SK-N-DZ (cell line): ENCODE measurements at regions not wholly inside any gene's neighbourhood (a gene's known extent, or its start where the extent isn't known, plus 50 kb on each side); places are given as distances from the start of the nearest gene placed in this dataset.
"Not testable (repeated sequence)": the region's sequence is repeated elsewhere in the genome, so short reads cannot be mapped to it uniquely, and the experiment has no call there.

ENCODE experiments used
- DNase-seq: peaks from one replicate; pipeline ENCODE4 v3.0.0-alpha.2; 2015; ENCODE audit warnings: low spot score

DNA sequence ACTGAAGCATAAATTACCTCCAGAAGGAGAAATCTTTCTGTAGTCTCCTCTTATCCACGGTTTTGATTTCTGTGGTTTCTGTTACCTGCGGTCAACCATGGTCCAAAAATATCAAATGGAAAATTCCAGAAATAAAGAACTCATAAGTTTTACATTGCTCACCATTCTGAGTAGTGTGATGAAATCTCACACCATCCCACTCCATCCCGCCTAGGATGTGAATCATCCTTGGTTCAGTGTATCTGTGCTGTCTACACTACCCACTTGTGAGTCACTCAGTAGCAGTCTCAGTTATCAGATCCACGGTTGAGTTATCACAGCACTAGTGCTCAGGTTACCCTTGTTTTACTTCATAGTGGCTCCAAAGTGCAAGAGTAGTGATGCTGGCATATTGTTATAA lies 371.2 kb downstream of the NFIB start:
- no peak for DNase-seq

DNA sequence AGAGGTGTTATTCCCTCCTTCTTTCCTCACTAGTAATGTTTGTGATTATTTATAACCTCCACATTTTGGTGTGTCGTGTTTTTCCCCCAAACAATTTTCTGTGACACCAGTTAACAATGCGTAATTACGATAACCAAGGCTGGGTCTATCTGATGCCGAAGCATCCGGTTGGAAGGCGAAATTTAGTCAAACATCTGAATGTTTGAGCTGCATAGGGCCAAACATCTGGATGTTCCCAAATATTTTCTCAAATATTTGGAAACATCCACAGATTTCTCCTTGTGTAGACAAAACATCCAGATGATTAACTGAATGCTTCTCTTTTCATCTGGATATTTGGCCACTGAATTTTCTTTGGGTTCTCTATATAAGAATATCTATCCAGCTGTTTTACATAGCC lies 371.7 kb downstream of the NFIB start:
- no peak for DNase-seq

GRCh38 chr9:13941714-13942113 lies 372.2 kb downstream of the NFIB start:
- no peak for DNase-seq

- no peak for DNase-seq
These were observed 374.0 kb downstream of the NFIB start for GRCh38 chr9:13939701-13940490.

GRCh38 chr9:13939134-13939533 lies 374.8 kb downstream of the NFIB start:
- no peak for DNase-seq

DNA sequence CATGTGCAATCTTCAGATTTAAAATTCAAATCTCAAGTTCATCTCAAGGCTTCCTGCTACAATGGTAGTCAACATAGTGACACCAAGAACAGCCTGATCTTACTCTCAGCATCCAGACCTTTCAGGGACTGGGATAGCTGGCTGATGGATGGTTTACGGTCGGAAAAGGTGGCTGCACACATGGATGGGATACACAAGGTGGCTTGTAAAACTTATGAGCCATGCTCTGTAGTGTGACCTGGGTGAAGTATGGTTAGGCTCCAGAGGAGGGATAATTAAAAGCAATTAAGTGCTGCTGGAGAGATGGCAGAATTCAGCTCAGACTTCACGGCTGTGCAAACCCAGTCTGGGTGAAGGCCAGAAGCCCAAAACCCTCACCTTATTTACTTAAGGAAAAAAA lies 379.5 kb downstream of the NFIB start:
- no peak for DNase-seq

DNA sequence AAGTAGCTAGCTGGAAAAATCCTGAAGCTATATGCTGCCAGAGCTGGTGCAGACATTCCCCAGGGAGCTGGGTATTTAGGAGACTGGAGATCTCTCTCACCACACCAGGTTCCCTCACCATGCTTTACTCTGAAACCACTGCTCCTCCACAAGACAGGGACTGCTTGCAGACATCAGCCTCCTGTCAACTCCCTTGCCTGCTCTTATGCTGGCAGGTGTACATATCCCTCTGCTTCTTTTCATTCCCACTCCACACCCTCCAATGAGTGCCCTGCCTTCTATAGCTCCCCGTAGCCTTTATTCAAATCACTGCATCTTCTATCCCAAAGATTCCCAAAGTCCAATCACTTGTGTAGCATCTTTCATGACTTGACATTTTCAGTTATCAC lies 380.7 kb downstream of the NFIB start:
- DNase-seq: no peak

GRCh38 chr9:13932528-13933267 lies 381.2 kb downstream of the NFIB start:
- DNase-seq: no peak

GRCh38 chr9:13929013-13929412 lies 384.9 kb downstream of the NFIB start:
- no peak for DNase-seq

DNA sequence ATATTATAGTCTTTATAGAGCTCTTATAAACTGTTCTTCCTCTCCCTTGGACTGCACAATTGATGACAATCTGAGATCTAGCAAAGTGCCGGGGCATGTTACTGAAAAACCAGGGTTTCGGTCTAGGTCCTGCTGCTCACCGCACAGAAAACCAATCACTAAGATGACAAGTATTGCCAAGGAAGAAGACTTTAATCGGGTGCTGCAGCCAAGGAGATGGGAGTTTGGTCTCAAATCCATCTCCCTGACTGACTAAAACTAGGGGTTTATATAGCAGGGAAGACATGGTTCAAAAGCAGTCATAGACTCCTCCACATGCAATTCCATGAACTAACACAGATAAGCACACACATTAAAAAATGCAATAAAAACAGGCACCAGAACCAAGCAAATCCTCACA lies 390.6 kb downstream of the NFIB start:
- DNase-seq: no peak

- DNase-seq: no peak
These were observed 393.4 kb downstream of the NFIB start for GRCh38 chr9:13920557-13920956.

DNA sequence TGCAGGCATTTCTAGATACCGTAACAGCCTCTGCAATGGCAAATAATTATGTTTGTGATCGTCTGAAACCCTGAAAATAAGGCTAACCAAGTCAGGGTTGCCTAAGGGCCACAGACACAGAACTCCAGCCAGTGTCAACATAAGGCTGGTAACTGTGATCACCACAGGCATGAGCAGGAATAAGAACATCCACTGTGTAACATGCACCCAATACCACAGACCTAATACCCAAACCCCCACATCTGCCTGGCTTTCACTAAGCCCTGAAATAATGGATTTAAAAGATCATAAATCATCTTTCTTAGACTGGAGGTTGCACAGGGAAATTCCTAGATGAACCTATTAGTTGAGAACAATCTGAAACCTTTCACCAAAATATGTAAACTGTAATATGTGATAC lies 394.5 kb downstream of the NFIB start:
- DNase-seq: no peak

DNA sequence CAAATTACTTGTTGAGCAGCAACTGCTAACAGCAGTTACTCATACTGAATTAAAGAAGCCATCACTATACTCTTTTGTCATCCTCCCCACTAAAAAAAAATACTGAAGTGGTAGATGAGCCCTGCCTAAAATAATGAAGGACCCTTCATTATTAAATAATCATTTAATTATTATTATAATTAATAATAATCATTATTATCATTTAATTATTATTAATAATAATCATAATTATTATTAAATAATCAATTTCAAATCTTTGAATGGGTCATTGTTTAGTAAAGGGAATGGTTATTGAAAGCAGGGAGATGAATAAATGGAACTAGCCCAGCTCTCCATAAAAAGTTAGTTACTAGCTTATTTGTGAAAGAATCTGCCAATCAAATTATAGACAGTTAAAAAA lies 396.4 kb downstream of the NFIB start:
- DNase-seq: no peak

DNA sequence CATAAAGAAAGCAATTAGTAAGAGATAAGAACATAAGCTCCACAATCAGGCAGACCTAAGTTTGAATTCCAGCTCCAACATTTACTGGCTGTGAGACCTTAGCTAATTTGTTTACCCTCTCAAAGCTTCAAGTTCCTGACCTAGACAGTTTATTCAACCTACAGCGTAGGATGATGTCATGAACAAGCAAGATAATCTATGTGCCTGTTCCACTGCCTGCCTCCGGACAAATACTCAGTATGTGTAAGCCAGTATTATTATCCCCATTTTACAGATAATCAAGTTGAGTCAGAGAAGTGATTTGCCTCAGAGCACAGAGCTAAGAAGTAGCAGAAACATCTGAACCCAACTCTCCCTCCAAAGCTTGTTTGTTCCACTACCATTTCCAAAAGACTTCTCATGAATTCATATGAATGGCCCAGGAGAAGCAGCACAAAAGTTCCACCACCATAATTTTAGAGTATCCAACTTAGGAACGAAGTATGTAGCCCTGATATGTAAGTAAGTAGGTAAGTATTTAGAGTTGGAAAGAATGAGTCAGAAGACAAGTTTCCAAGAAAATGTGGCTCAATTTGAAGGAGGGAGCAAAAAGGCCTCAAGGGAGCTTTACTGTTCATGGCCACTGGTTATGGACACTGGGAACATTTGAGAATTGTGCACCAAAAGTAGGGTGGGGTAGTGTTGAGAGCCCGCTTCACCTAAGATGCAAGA lies 398.2 kb downstream of the NFIB start:
- DNase-seq: no peak

- DNase-seq: no peak
These were observed 398.8 kb downstream of the NFIB start for GRCh38 chr9:13915131-13915530.

DNA sequence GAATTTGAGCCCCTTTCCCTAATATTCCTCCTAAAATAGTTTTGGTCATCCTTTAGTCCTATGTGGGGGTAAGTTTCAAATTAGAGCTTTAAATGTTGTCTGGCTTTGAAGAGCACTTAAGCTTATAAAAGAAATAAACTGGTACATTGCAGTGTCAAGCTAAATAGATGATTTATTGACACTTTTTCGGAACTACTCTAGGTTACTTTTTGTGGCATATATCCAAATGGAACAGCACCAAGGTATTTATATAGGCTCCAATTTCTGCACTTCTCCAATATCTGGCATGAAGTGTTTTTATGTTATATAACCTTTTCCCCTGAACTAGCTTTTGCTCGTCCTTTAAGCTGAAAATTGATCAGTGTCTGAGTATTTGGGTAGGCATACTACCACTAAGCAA lies 402.5 kb downstream of the NFIB start:
- DNase-seq: no peak

- DNase-seq: not testable (repeated sequence)
These were observed 406.1 kb downstream of the NFIB start for GRCh38 chr9:13907842-13908241.

GRCh38 chr9:13904746-13905145 lies 409.2 kb downstream of the NFIB start:
- no peak for DNase-seq

DNA sequence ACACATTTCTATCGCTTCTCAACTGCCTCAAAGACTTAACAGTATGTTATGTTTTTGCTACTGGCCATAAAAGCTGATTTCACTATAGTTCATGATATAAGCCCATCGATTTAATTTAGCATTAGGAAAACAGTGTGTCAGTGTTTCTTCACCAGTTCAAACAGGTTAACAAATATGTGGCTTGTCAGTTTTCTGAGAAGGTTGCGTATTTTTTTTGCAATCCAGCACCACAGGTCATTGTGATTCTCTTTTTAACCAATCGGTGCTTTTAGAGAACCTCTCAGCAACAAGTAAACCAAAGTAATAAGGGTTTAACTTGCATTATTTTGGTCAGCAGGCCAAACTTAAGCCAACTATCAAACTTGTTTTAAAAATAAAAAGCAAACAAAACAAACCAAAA lies 409.6 kb downstream of the NFIB start:
- no peak for DNase-seq

DNA sequence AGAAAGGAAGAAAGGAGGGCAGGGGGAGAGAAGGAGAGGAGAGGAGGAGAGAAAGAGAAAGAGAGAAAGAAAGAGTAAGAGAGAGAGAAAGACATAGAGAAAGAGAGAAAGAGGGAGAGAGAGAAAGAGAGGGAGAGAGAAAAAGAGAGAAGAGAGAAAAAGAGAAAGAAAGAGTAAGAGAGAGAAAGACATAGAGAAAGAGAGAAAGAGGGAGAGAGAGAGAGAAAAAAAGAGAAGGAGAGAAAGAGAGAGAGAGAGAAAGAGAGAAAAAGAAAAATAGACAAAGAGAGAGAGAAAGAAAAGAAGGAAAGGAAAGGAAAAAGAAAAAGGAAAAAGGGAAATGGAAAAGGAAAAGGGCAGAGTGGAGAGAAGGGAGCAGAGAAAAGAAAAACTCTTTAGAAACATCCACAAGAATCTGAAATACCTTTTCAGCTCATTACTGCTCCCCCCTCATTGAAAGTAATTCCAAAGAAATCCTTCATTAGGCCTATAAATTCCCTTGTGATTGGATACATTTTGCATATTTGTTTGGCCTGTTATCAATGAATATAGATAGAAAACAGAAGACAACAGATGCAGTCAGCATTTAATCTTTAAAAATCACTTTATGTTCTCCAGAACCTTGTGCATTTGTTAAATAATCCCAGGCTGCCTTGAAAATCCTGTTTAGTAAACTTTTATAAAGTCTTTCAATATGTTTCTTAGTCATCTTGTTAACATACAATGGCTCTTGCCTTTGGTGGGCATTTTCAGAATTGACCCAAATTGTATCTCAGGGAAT lies 411.5 kb downstream of the NFIB start:
- no peak for DNase-seq

- no peak for DNase-seq
These were observed 412.8 kb downstream of the NFIB start for GRCh38 chr9:13901176-13901575.

GRCh38 chr9:13900449-13900848 lies 413.5 kb downstream of the NFIB start:
- DNase-seq: no peak
